HG02870 (cell line): ENCODE measurements at regions not wholly inside any gene's neighbourhood (a gene's known extent, or its start where the extent isn't known, plus 50 kb on each side); places are given as distances from the start of the nearest gene placed in this dataset.
"Not testable (repeated sequence)": the region's sequence is repeated elsewhere in the genome, so short reads cannot be mapped to it uniquely, and the experiment has no call there.

Experiments
- ATAC-seq: cut with Tn5 transposase; IDR thresholded peaks from one replicate; pipeline ENCODE4 v1.9.1; 2021; ENCODE audit warnings: mild to moderate bottlenecking, moderate library complexity; ENCODE audit not compliant: unreplicated experiment

- ATAC-seq: no peak
Observed at GRCh38 chr5:120082316-120083068, 381.6 kb upstream of the PRR16 start.

- ATAC-seq: no peak
Observed at GRCh38 chr5:120083851-120084542, 380.1 kb upstream of the PRR16 start.

GRCh38 chr5:120084543-120084870, 379.6 kb upstream of the PRR16 start:
- no peak for ATAC-seq

GRCh38 chr5:120086081-120086480, 378.0 kb upstream of the PRR16 start:
- no peak for ATAC-seq

- ATAC-seq: no peak
Observed at GRCh38 chr5:120088412-120088811, 375.7 kb upstream of the PRR16 start.

GRCh38 chr5:120088836-120089235, 375.3 kb upstream of the PRR16 start:
- ATAC-seq: no peak

- ATAC-seq: no peak
Observed at GRCh38 chr5:120091376-120091948, 372.6 kb upstream of the PRR16 start.

- ATAC-seq: no peak
Observed at GRCh38 chr5:120092649-120093048, 371.5 kb upstream of the PRR16 start.

GRCh38 chr5:120093178-120093577, 370.9 kb upstream of the PRR16 start:
- ATAC-seq: no peak

GRCh38 chr5:120096413-120096812, 367.7 kb upstream of the PRR16 start:
- no peak for ATAC-seq

- ATAC-seq: no peak
Observed at GRCh38 chr5:120098426-120098825, 365.7 kb upstream of the PRR16 start.

GRCh38 chr5:120098902-120099535, 365.1 kb upstream of the PRR16 start:
- ATAC-seq: no peak

GRCh38 chr5:120101771-120102170, 362.3 kb upstream of the PRR16 start:
- ATAC-seq: no peak

GRCh38 chr5:120103495-120103894, 360.6 kb upstream of the PRR16 start:
- ATAC-seq: no peak

GRCh38 chr5:120106912-120107525, 357.1 kb upstream of the PRR16 start:
- ATAC-seq: no peak

- ATAC-seq: no peak
Observed at GRCh38 chr5:120108586-120109248, 355.4 kb upstream of the PRR16 start.

GRCh38 chr5:120122703-120123102, 341.4 kb upstream of the PRR16 start:
- no peak for ATAC-seq

GRCh38 chr5:120124031-120124430, 340.1 kb upstream of the PRR16 start:
- no peak for ATAC-seq

- ATAC-seq: no peak
Observed at GRCh38 chr5:120124961-120125360, 339.1 kb upstream of the PRR16 start.

GRCh38 chr5:120132347-120132746, 331.8 kb upstream of the PRR16 start:
- ATAC-seq: not testable (repeated sequence)

GRCh38 chr5:120134944-120135343, 329.2 kb upstream of the PRR16 start:
- ATAC-seq: no peak
